Ishikawa (cell line): ENCODE measurements at regions not wholly inside any gene's neighbourhood (a gene's known extent, or its start where the extent isn't known, plus 50 kb on each side); places are given as distances from the start of the nearest gene placed in this dataset.

Source experiments
- EP300 ChIP-seq: IDR thresholded peaks from 2 replicates; pipeline ENCODE4 v1.6.1; 2012; ENCODE audit warnings: borderline replicate concordance
- REST ChIP-seq: IDR thresholded peaks from 2 replicates; pipeline ENCODE4 v1.6.1; 2012; ENCODE audit warnings: low read depth, mild to moderate bottlenecking
- TAF1 ChIP-seq: IDR thresholded peaks from 2 replicates; pipeline ENCODE4 v1.6.1; 2012; ENCODE audit warnings: low read depth, mild to moderate bottlenecking
- TF ChIP-seq, protein P1 (sequence below): IDR thresholded peaks from 2 replicates; pipeline ENCODE4 v1.6.1; 2012

- TF ChIP-seq EP300 (no peak), TAF1 (no peak), REST (no peak)
- TF ChIP-seq, protein P1, sequence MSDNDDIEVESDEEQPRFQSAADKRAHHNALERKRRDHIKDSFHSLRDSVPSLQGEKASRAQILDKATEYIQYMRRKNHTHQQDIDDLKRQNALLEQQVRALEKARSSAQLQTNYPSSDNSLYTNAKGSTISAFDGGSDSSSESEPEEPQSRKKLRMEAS, result no peak
Observed at GRCh38 chr2:180328795-180329422, 321.8 kb upstream of the CWC22 start.
